DMS79 treated with DMSO at 0.1 percent for 48 hours (cell line): ENCODE measurements at regions not wholly inside any gene's neighbourhood (a gene's known extent, or its start where the extent isn't known, plus 50 kb on each side); places are given as distances from the start of the nearest gene placed in this dataset.
"Not testable (repeated sequence)": the region's sequence is repeated elsewhere in the genome, so short reads cannot be mapped to it uniquely, and the experiment has no call there.

Experiments
- DNase-seq: peaks from one replicate; lab custom pipeline; 2025; lab: John Stamatoyannopoulos, UW

- no peak for DNase-seq
Measured at GRCh38 chr13:38159710-38160109, 189.9 kb upstream of the UFM1 start.

GRCh38 chr13:38147050-38147449, 202.6 kb upstream of the UFM1 start:
- DNase-seq: no peak

GRCh38 chr13:38141792-38142191, 207.9 kb upstream of the UFM1 start:
- no peak for DNase-seq

- no peak for DNase-seq
Measured at GRCh38 chr13:38135592-38135991, 214.1 kb upstream of the UFM1 start.

GRCh38 chr13:38121267-38121666, 228.4 kb upstream of the UFM1 start:
- no peak for DNase-seq

GRCh38 chr13:38103851-38104250, 234.3 kb upstream of the TRPC4 start:
- DNase-seq: no peak

- no peak for DNase-seq
Measured at GRCh38 chr13:38099751-38100150, 230.2 kb upstream of the TRPC4 start.

- no peak for DNase-seq
Measured at GRCh38 chr13:38093425-38093824, 223.9 kb upstream of the TRPC4 start.

GRCh38 chr13:38090913-38091312, 221.3 kb upstream of the TRPC4 start:
- no peak for DNase-seq

- DNase-seq: no peak
Measured at GRCh38 chr13:38086721-38087120, 217.1 kb upstream of the TRPC4 start.

GRCh38 chr13:38086013-38086412, 216.4 kb upstream of the TRPC4 start:
- no peak for DNase-seq

- no peak for DNase-seq
Measured at GRCh38 chr13:38073931-38074330, 204.4 kb upstream of the TRPC4 start.

- DNase-seq: no peak
Measured at GRCh38 chr13:38072696-38073095, 203.1 kb upstream of the TRPC4 start.

GRCh38 chr13:38071340-38071739, 201.8 kb upstream of the TRPC4 start:
- not testable (repeated sequence) for DNase-seq

- DNase-seq: no peak
Measured at GRCh38 chr13:38053896-38054295, 184.3 kb upstream of the TRPC4 start.

- no peak for DNase-seq
Measured at GRCh38 chr13:38046049-38046376, 176.4 kb upstream of the TRPC4 start.

- DNase-seq: no peak
Measured at GRCh38 chr13:38045278-38046048, 175.9 kb upstream of the TRPC4 start.

GRCh38 chr13:38044067-38044466, 174.5 kb upstream of the TRPC4 start:
- DNase-seq: no peak

- DNase-seq: no peak
Measured at GRCh38 chr13:38042771-38043170, 173.2 kb upstream of the TRPC4 start.

- no peak for DNase-seq
Measured at GRCh38 chr13:38024431-38024830, 154.9 kb upstream of the TRPC4 start.

GRCh38 chr13:38017320-38017719, 147.7 kb upstream of the TRPC4 start:
- no peak for DNase-seq

- no peak for DNase-seq
Measured at GRCh38 chr13:38013676-38014075, 144.1 kb upstream of the TRPC4 start.

- DNase-seq: no peak
Measured at GRCh38 chr13:38012096-38012495, 142.5 kb upstream of the TRPC4 start.

GRCh38 chr13:38008636-38009035, 139.1 kb upstream of the TRPC4 start:
- no peak for DNase-seq
